Activated naive CD8-positive, alpha-beta T cell treated with anti-CD3 and anti-CD28 coated beads for 36 hours (primary cell): ENCODE measurements at regions not wholly inside any gene's neighbourhood (a gene's known extent, or its start where the extent isn't known, plus 50 kb on each side); places are given as distances from the start of the nearest gene placed in this dataset.

ENCODE experiments used
- DNase-seq: peaks from one replicate; pipeline ENCODE4 v3.0.0; 2021
- H3K27ac Mint-ChIP-seq: one replicate; pipeline ENCODE4 v1.8.0; 2022; ENCODE audit warnings: mild to moderate bottlenecking, moderate library complexity, mixed read lengths
- H3K27me3 Mint-ChIP-seq: one replicate; pipeline ENCODE4 v1.8.0; 2022; ENCODE audit warnings: mild to moderate bottlenecking, mixed read lengths
- H3K36me3 Mint-ChIP-seq: one replicate; pipeline ENCODE4 v1.8.0; 2021; ENCODE audit warnings: mild to moderate bottlenecking, mixed read lengths
- H3K4me1 Mint-ChIP-seq: one replicate; pipeline ENCODE4 v1.8.0; 2021; ENCODE audit warnings: mixed read lengths
- H3K4me3 Mint-ChIP-seq: one replicate; pipeline ENCODE4 v1.8.0; 2022; ENCODE audit warnings: mild to moderate bottlenecking, moderate library complexity, mixed read lengths
- H3K9me3 Mint-ChIP-seq: one replicate; pipeline ENCODE4 v1.8.0; 2022; ENCODE audit warnings: mixed read lengths

- DNase-seq = no peak
- Mint-ChIP-seq H3K4me3 (no peak overlapping the region), H3K4me1 (no peaks in the 10 kb centered on the region), H3K27ac (no peak overlapping the region), H3K36me3 (no peaks in the 10 kb centered on the region), H3K27me3 (peaks cover 17% of the 10 kb centered on the region), H3K9me3 (no peaks in the 10 kb centered on the region)
These were observed 80.4 kb downstream of the MICALL2 start for GRCh38 chr7:1378610-1379601.

DNA sequence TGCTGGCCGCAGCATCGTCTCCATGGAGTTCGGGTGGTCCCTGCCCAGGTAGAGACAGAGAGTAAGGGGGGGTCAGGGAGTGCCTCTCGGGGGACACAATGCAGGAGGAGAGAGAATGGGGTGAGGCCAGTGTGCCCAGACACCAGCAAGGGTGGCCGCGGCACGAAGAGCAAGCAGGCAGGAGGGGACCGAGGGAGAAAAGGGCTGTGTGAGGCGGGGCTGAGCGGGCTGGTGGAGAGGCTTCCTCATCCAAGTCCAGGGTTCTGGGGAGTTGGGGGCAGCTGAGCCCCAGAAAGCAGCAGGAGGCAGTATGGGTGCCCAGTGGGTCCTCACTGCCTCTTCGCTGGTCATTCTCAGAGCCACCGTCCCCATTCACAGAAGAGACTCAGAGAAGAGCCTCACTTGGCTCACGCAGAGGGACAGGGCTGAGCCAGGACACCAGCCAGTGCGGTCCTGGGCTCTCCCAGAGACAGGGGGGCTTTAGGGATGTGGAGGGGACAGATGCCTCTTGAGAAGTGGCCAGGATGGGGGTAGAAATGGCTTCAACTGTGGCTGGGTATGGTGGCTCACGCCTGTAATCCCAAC, 78.9 kb downstream of the MICALL2 start:
- Mint-ChIP-seq H3K4me1 (no peaks in the 10 kb centered on the region), H3K9me3 (no peaks in the 10 kb centered on the region), H3K27me3 (peaks cover 22% of the 10 kb centered on the region), H3K4me3 (no peak overlapping the region), H3K27ac (no peak overlapping the region), H3K36me3 (no peaks in the 10 kb centered on the region)
- DNase-seq = no peak

DNA sequence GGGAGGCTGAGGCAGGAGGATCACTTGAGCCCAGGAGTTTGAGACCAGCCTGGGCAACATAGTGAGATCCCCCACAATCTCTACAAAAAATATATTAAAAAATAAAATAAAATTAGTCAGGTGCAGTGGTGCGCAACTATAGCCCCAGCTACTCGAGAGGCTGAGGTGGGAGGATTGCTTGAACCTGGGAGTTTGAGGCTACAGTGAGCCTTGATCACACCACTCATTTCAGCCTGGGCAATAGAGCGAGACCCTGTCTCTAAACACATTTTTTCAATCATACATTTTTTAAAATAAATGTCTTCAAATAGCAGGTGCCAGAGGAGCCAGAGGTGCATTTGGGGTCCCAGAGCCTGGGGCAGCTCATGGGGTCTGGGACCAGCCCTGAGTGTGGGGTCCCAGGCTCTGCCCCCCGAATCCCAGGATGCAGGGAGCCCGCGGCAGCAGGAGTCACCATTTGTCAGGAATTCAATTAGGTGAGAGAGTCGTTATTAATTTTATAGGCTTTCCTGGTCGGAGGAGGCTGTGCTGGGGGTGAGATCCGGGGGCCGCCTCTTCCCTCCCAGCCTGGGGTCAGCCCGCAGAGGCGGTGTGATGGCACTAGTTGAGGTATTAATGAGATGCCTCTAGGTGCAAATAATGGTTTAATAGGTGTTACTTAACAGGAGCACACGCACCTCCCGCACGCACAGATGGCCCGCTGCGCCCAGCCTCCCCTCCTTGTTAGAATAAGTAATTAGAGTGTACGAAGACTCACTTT, 78.3 kb downstream of the MICALL2 start:
- no peak overlapping the region for H3K4me3 Mint-ChIP-seq
- H3K9me3 Mint-ChIP-seq = no peaks in the 10 kb centered on the region
- no peaks in the 10 kb centered on the region for H3K4me1 Mint-ChIP-seq
- H3K27me3 Mint-ChIP-seq = peaks cover 25% of the 10 kb centered on the region
- DNase-seq = no peak
- no peak overlapping the region for H3K27ac Mint-ChIP-seq
- H3K36me3 Mint-ChIP-seq = no peaks in the 10 kb centered on the region

DNA sequence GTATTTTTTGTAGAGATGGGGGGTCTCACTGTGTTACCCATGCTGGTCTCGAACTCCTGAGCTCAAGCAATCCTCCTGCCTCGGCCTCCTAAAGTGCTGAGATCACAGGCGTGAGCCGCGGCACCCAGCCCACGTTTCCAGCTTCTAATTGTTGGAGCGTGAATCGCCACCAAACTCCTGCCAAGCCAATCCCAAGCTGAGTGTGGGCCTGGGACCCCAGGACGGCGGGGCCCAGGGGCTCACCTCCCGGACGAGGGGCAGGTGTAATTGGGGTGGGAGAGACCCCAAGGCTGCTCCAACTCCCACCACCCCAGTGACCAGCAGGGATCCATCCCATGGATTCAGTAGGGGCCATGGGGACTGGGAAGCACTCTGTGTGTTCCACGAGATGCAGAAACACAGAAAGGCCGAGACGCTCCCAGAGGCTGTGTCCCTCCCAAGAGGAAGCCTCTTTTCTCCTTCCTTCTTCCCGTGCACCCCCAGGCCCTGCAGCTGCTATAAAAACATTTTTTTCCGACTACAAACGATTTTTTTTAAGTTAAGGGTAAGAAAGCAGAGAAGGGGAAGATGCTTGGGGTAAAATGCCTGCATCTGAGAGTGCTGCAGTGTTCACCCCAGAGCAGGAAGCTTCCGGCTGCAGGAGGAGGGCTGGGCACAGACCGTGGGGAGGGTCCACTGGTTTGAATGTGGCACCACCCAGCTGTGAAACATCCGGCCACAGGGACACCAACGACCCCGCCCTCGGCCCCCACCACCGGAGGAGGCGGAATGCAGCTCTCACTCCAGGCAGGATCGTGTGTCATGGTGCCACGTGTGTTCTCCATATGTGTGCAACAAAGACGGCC, 76.5 kb downstream of the MICALL2 start:
- H3K36me3 Mint-ChIP-seq = no peaks in the 10 kb centered on the region
- H3K9me3 Mint-ChIP-seq = no peaks in the 10 kb centered on the region
- H3K27me3 Mint-ChIP-seq = peaks cover 23% of the 10 kb centered on the region
- no peak for DNase-seq
- no peaks in the 10 kb centered on the region for H3K4me1 Mint-ChIP-seq
- H3K27ac Mint-ChIP-seq = no peak overlapping the region
- no peak overlapping the region for H3K4me3 Mint-ChIP-seq

GRCh38 chr7:1383398-1384112, 75.7 kb downstream of the MICALL2 start:
- no peaks in the 10 kb centered on the region for H3K4me1 Mint-ChIP-seq
- DNase-seq = no peak
- no peaks in the 10 kb centered on the region for H3K36me3 Mint-ChIP-seq
- no peaks in the 10 kb centered on the region for H3K9me3 Mint-ChIP-seq
- H3K27me3 Mint-ChIP-seq = peaks cover 25% of the 10 kb centered on the region
- H3K27ac Mint-ChIP-seq = no peak overlapping the region
- H3K4me3 Mint-ChIP-seq = no peak overlapping the region

GRCh38 chr7:1384113-1384415, 75.2 kb downstream of the MICALL2 start:
- no peak for DNase-seq
- no peak overlapping the region for H3K4me3 Mint-ChIP-seq
- peaks cover 29% of the 10 kb centered on the region for H3K27me3 Mint-ChIP-seq
- H3K4me1 Mint-ChIP-seq = no peaks in the 10 kb centered on the region
- no peak overlapping the region for H3K27ac Mint-ChIP-seq
- no peaks in the 10 kb centered on the region for H3K36me3 Mint-ChIP-seq
- H3K9me3 Mint-ChIP-seq = no peaks in the 10 kb centered on the region
